SK-MEL-5 (cell line): ENCODE measurements at regions not wholly inside any gene's neighbourhood (a gene's known extent, or its start where the extent isn't known, plus 50 kb on each side); places are given as distances from the start of the nearest gene placed in this dataset.

Experiments used
- DNase-seq: peaks from one replicate; pipeline ENCODE4 v3.0.0-alpha.2; 2016; ENCODE audit warnings: low read depth, low spot score
- in situ Hi-C: cut with HindIII; loops from 2 replicates; pipeline ENCODE4 v1.10.0; 2016; ENCODE audit warnings: low sequenced_read_pairs, high pct_unique_total_duplicates, low pct_unique_long_range_greater_than_20kb

DNA sequence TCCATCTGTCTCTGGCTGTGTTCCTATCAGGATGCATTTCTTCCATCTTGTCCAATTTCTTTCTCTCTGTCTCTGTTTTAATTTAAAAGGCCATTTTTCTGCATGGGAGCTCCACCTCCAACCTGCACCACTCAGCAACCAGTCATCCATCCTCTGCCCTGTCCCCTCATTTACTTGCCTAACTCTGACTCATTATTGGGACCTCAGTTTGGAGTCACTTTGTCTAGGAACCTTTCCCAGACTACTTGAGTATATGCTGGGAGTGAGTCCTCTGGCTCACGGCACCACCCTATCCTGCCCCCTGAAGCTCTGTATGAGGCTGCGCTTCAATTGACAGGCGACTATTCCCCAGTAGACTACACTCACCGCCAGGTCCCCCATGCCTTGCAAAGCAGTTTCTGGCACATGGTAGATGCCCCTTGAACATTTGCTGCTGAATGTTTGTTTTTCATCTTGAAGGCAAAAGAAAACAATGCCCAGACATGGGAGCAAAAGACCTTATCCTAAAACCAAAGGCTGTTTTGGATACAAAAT is 513.3 kb upstream of the CFAP20DC start:
- DNase-seq = no peak
- in situ Hi-C loops = no loop called here

GRCh38 chr3:59559721-59560435 is 510.1 kb upstream of the CFAP20DC start:
- in situ Hi-C loops = no loop called here
- DNase-seq = peak; percentile 53

- no peak for DNase-seq
- in situ Hi-C loops = no loop called here
Observed at GRCh38 chr3:59558906-59559720, 509.3 kb upstream of the CFAP20DC start.

GRCh38 chr3:59555593-59556315 is 505.9 kb upstream of the CFAP20DC start:
- in situ Hi-C loops = no loop called here
- no peak for DNase-seq

- no peak for DNase-seq
- in situ Hi-C loops = no loop called here
Observed at GRCh38 chr3:59553076-59553475, 503.3 kb upstream of the CFAP20DC start.

DNA sequence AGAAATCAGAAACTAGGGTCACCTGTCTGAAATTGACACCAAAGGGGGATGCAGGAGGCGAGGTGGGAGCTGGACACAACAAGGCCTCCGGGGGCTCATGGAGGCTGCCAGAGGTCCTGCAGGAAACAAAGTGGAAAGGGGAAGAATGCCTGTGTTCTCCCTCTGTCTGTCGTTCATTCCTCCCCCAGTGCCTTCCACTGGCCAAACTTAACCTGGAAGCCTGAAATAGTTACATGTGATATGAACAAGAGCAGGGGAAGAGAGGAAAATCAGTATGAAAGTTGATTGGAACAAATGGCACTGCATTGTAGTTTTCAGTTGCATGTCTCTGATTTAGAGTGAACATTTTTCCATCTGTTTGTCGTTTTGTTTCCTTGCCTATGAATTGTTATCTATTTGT is 502.0 kb upstream of the CFAP20DC start:
- DNase-seq = no peak
- in situ Hi-C loops = no loop called here

DNA sequence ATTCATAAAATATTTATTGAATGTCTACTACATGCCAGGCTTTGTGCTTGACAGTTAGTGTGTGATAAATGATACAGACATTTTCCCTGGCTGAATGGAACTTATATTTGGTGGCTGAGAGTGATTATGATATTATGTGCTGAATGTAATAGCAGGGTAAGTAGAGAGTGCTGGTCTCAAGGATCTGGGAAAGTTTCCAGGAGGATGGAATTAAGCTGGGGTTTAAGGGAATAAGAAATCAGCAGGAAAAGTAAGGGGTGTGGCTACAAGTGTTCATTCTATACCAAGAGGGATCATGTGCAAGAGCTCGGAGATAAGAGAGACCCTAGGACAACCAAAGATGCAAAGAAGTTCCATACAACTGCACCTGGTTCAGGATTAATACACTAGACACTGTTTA is 500.1 kb upstream of the CFAP20DC start:
- in situ Hi-C loops = no loop called here
- DNase-seq = no peak

DNA sequence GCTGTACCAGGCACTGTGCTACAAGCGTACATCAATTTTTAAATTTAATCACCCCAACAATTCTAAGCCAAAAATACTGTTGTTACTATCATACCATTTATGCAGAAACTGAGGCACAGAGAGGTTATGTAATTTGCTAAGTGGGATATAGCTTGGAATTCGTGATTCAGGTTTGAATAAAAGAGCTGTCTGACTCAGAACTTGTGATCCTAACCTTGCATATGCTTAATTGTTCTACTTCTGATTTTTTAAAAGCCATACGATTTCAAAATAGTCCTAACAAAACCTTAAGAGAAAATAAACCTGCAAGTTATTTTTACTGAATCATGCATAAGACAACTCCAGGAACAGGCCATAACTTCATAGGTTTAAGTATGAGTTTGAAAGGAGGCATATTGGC is 498.0 kb upstream of the CFAP20DC start:
- in situ Hi-C loops = no loop called here
- no peak for DNase-seq

DNA sequence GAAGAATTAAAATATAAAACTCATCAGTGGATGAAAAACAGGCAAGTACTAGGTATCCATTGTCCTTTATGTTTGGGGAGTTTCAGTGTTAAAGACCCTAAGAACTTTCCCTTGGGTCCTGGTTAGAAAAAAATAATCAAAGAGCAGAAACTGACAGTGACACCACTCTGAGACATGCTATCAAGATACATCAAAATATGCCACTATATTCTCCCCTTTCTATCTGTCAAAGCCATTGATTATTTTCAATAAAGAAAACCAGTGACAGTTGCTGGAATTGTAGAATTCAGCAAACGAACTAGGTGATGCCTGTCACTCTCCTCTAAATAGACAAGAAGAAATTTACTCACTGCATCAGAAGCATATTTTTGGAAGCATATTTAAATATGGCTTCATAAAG is 496.7 kb upstream of the CFAP20DC start:
- DNase-seq = no peak
- in situ Hi-C loops = no loop called here

GRCh38 chr3:59545374-59545773 is 495.5 kb upstream of the CFAP20DC start:
- no peak for DNase-seq
- in situ Hi-C loops = no loop called here

DNA sequence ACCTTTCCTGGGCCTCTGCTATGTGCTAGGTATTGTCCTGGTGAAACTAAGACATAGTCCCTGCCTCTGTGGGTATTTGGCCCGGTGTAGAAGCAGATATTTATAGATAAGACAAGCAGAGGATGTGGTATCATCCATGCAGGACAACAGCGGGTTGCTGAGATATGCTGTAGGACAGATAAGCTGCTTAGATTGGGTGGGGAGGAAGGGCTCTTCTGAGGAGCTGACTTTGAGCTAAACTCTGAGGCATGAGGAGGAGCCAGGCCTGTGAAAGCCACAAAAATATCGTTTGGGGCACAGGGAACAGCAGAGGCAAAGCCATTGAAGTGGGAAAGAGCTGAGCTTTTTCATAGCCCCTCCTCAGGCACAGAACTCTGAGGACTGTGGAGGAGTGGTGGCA is 492.5 kb upstream of the CFAP20DC start:
- DNase-seq = no peak
- in situ Hi-C loops = no loop called here

GRCh38 chr3:59540696-59541095 is 490.9 kb upstream of the CFAP20DC start:
- in situ Hi-C loops = no loop called here
- DNase-seq = no peak

- no peak for DNase-seq
- in situ Hi-C loops = no loop called here
Observed at GRCh38 chr3:59540241-59540640, 490.4 kb upstream of the CFAP20DC start.

DNA sequence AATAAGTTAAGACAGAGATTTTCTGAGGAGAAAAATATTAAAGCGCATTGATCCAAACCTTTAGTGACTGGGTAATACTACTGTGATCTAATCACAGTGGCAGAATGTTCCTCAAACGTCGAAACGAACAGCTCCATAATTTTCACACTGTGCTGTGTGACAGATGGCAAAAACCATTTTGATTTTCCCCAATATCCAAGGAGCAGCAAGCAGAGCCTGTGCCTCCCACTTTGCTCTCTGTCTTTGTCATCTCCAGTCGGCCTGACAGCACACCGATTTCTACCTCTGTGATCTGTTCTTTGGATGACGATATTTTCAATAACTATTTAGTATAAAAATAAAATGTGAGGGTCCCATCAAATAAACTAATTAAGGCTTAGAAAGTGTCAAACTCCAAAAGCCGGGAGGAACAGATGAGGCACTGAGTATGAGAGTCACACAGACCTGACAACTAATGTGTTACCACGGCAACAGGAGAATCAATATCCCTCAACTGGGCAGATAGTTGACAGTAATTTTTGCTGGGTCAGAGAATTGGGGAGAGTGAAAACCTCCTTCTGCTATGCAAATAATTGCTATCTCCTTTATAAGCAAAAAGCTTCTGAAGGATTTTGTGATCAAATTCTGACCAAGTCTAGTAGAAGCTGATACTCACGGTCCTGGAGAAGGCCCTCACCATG is 489.1 kb upstream of the CFAP20DC start:
- no peak for DNase-seq
- in situ Hi-C loops = no loop called here

GRCh38 chr3:59535791-59536221 is 486.0 kb upstream of the CFAP20DC start:
- DNase-seq = no peak
- in situ Hi-C loops = no loop called here

- no peak for DNase-seq
- in situ Hi-C loops = no loop called here
Observed at GRCh38 chr3:59531994-59532393, 482.2 kb upstream of the CFAP20DC start.

GRCh38 chr3:59531066-59531745 is 481.4 kb upstream of the CFAP20DC start:
- no peak for DNase-seq
- in situ Hi-C loops = no loop called here
